Adrenal gland (tissue), 5 donors: ENCODE measurements at regions not wholly inside any gene's neighbourhood (a gene's known extent, or its start where the extent isn't known, plus 50 kb on each side); places are given as distances from the start of the nearest gene placed in this dataset.

ENCODE experiments used
- CTCF ChIP-seq, 6 experiments: fragments of 450-650 bp in 4 of 6; fragments of 200-600 bp in 2 of 6; sonication (generic) in 1 of 6; IDR thresholded peaks; 1 replicate in 5 of 6; 2 replicates in 1 of 6; pipeline versions ENCODE4 v1.5.1 to v1.8.0; 2016 to 2021; ENCODE audit warnings: antibody characterized with exemption in 6 of 6, mild to moderate bottlenecking in 2 of 6, moderate library complexity in 1 of 6
- POLR2A ChIP-seq, 2 donors: fragments of 450-650 bp; IDR thresholded peaks; one replicate each; pipeline ENCODE4 v1.6.1; 2017; ENCODE audit warnings: antibody characterized with exemption in 2 of 2, mild to moderate bottlenecking in 2 of 2, moderate library complexity in 1 of 2
- donor health status: DM: no; HTN: no; CAD: no.

GRCh38 chr6:143578054-143578453 lies 66.5 kb upstream of the FUCA2 start:
- TF ChIP-seq CTCF (IDR thresholded peaks at IDR 0.05) (no peak), POLR2A (IDR thresholded peaks at IDR 0.05) (no peak)
